NCI-H1092 treated with DMSO at 0.1 percent for 48 hours (cell line): ENCODE measurements at regions not wholly inside any gene's neighbourhood (a gene's known extent, or its start where the extent isn't known, plus 50 kb on each side); places are given as distances from the start of the nearest gene placed in this dataset.
A peak's percentile ranks its signal among the peaks of the same experiment; 100 is the strongest.

Source experiments
- DNase-seq: peaks from one replicate; lab custom pipeline; 2025; lab: John Stamatoyannopoulos, UW

DNA sequence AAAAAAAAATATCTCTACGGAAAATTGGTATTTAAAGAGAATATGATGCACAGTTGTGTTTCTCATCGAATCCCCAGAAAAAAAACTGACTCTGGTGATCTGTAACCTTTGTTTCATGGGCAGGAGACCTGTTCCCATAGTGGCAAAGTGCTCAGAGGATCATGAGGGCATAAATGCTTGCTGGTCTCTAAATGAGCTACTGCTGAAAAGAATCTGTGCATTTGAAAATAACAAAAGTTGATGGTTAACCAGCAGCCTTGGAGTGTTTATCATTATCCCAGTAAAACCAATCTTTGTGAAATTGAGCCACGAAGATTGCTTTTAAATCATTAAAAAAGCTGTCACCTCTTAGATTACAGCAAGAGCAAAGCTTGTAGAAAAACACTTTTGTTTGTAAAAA, 775.4 kb downstream of the MTRR start:
- DNase-seq = no peak

DNA sequence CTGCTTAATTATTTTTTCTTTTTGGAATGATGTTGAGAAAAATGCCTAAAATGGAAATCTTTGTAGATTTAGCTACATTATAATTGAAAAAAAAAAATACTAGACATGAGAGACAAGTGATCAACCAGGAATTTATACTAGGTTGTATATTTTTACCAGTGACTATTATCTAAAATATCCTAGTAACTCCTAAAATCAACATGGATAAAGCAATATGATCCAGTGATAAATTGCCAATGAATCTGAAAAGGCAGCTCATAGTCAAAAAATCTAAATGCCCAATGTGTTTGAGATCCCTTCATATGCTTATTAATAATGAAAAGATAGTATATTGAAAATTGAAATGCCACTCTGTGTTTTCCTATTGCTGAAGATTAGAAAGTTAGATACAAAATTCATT, 778.2 kb downstream of the MTRR start:
- DNase-seq = no peak

DNA sequence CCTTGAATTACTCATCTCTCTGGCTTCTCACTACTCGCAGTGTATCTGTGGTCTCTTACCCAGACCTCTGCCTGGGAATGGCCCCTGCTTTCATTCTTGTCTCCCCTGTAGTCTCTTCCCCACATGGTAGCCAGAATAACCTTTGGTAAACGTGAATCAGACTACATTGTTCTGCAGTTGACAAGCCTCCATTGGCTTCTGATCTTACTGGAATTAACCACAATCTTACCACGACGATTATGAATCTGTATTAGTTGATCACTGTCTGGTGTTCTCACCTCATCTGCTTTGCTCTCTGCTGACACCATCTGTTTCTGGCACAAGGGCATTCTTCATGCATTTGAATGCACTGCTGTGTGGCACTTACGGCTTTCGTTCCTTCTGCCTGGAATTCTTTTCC, 781.2 kb downstream of the MTRR start:
- no peak for DNase-seq

DNA sequence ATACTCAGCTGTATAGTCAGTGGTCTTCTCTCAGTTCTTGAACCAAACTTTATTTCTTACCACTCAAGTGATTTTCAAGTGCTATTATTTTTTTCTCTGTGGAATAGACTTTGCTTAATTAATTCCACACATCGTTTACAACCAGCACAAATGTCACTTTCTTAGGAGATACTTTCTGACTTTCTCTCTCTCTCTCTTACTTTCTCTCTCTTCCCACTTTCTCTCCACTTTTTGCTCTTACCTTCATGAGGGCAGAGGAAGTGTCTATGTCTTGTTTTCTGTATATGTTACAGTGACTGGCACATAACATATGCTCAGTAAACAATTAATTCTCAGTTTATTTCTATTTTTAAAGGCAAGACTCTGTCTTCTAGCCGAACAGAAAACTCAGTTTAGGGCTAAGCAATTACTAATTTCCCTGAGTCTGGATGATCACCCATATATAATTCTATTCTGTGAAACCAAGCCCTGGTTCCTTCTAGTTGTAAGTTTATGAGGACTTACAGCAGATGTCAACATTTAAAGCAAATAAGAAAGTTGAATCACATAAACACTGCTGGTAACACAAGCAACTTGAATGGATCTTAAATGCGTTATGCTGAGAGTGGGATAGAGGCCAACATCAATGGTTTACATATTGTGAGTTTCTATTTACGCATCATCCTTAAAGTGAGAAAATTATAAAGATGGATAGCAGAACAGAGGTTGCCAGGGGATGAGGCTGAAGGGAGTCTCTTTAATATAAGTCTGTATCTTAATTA, 791.4 kb downstream of the MTRR start:
- no peak for DNase-seq

DNA sequence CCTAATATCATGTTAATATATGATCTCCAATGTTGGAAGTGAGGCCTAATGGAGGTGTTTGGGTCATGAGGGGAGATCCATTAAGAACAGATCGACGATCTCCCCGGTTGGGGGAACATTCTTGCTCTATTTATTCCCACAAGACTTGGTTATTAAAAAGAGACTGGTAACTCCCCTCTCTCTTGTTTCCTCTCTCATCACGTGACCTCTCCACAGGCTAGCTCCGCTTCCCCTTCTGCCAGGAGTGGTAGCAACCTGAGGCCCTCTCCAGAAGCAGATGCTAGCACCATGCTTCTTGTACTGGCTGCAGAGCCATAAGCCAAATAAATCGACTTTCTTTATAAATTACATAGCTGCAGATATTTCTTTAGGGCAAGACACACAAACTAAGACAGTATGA, 794.4 kb downstream of the MTRR start:
- DNase-seq = no peak

DNA sequence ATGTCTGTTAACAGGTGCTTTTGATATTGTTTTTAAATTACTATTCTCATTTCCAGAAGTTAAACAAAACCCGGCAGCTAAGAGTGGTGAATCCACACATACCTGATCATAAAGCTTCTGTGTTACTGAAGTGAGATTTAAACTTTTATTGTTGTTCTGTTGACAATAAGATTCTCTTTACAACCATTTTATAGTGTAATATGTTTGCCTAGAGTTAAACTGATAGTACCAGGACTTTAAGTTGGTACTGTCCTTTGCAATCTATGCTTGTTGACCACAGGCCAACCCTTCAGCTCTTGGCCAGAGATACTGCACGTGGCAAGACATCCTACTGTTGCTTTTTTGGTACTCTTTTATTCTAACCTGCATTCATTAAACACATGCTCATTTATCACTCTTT, 806.2 kb downstream of the MTRR start:
- no peak for DNase-seq

DNA sequence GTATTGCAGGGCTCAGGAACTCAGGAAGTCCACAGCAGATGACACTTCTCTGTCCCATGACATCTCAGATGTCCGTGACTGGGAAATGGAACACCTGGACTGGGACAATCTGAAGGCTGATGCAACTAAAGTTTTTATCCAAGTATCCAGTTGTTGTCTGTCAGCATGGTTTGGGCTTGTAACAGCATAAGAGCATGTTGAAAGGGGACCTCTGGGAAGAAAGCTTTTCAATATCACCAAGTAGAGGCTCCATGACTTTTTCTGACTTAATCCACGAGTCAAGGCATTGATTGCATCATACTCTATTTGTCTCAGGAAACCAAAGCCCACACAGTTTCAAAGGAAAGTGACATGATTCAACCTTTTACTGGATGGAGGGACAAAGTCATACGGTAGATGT, 807.7 kb downstream of the MTRR start:
- DNase-seq = no peak

DNA sequence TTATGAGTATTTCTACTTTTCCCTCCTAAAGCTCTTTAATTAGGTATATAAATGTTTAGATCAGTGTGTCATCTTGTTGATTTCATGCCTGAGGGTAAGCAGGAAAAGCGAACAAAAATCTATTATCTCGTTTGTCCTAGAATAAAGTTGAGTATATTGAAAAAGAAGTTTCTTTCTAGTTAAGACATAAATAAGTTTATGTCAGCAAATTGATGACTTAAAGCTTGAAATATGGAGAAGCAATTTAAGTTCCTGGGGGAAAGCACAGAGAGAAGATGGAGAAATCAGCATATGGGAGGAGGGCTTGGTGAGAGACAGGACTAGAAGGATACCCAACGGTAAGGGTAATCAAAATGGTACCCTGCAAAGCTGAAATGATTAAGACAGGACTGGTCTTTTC, 813.4 kb downstream of the MTRR start:
- DNase-seq = no peak

DNA sequence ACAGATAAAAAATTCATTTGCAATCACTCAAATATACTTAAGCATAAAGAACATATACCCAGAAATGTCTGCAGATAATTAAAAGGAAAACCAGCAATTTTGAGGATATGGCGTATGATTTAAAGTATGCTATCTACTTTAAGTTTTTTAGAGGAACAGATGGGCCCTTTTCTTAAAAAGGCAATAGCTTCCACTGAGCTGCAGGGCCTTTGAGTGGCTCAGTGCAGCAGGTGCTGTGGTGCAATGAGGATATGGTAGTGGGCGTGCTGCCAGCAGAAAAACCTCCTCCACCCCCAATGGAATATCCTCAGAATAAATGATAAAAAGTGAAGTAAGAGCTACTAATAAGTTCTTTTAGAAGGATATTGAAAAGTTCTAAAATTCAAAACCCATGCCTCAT, 814.5 kb downstream of the MTRR start:
- DNase-seq = peak; percentile 71

DNA sequence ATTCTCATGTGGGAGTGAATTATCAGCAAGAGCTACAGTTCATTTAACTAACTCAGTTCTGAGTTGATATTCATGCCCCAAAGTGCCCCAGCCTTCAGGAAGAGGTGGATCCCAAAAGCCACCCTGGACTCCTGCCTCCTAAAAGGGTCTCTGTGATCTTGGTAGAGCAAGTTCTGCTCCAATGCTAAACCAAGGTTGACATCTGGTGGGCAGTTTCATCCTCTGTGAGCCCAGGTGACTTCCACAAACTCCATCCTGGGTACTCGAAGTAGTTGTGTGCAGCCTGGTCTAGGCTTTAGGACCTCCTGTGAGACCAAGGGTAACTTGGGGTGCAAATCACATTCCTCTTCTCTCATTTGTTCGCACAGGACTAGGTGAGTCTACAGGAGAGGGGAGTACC, 816.8 kb downstream of the MTRR start:
- DNase-seq = peak; percentile 59

DNA sequence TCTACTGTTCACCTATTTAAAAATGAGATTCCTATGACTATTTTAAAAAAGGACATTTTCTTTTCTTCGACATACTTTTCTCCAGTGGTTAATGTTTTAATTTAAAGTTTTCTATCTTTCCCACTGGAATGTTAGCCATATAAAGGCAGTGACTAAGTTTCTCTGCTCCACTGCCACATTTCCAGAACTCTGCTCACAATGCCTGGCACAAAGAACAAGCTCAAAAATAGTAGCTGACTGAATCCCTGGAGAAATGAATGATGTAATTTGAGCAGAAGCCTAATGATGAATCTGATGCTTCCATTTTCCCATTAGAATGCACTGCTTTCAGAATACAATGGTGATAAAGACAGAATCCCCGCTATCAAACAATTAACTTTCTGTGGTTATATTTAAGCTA, 817.8 kb downstream of the MTRR start:
- DNase-seq = no peak

DNA sequence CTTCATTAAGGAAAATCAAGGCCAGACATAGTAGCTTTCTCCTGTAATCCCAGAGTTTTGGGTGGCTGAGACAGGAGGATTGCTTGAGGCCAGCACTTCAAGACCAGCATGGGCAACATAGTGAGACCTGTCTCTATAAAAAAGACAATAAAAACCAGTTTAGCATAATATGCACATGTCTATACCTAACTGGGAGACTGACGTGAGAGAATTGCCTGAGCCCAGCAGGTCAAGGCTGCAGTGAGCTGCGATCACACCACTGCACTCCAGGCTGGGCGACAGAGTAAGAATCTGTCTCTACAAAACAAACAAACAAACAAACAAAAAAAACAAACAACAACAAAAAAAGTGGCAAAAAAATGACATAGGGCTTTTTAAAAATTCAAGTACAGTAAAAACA, 820.8 kb downstream of the MTRR start:
- no peak for DNase-seq

DNA sequence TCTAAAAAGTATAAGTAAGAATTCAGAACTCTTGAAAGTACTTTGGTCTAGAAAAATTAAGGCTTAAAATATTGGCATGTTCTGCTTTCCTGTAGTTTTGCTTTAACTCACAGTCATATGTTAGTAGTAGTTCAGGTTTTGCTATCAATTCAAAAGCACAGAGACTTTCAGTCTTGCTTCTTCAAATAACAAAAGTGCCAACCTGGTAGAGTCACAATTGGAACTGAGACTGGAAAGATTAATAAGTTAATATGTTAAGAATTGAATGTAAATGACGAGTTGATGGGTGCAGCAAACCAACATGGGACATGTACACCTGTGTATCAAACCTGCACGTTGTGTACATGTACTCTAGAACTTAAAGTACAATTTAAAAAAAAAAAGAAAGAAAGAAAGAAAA, 822.3 kb downstream of the MTRR start:
- DNase-seq = no peak

DNA sequence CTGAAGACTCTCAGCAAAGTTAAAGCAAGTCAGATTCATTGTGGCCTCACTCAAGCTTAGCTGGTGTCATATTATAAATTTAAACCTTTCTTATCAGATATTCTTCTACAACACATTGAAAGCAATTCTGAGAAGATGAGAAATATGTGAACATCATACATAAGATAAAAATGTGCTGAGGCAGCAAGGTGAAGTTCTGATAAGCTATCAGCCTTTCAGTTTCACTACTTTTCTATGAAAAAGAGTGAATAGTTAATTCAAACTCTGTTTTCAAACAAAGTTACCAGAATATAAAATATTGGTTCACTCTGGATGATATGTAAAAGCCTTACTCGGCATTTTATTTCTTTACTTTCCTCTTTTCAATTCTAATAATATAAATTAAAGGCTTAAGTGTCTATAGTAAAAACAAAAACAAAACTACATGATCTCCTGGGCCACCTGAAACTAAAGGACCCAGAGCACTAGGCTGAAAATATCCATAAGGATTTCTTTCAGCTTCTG, 824.4 kb downstream of the MTRR start:
- no peak for DNase-seq

DNA sequence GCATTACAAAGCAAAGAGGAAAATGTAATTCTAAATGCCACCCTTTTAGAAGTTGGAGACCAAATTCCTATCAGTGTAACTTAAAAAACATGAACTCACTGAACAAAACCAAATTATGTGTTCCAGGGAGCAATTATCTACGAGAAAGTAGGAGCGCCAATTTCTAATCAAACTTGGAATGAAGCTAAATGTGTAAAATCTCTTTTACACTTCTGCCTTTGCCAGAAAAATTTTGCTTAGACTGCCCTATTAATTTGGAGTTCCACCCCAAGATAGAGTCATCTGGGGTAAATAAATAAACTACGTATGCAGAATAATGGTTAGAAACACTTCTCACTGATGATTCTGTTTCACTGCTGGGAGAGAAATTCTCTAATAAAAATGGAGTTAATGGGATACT, 825.6 kb downstream of the MTRR start:
- DNase-seq = no peak

DNA sequence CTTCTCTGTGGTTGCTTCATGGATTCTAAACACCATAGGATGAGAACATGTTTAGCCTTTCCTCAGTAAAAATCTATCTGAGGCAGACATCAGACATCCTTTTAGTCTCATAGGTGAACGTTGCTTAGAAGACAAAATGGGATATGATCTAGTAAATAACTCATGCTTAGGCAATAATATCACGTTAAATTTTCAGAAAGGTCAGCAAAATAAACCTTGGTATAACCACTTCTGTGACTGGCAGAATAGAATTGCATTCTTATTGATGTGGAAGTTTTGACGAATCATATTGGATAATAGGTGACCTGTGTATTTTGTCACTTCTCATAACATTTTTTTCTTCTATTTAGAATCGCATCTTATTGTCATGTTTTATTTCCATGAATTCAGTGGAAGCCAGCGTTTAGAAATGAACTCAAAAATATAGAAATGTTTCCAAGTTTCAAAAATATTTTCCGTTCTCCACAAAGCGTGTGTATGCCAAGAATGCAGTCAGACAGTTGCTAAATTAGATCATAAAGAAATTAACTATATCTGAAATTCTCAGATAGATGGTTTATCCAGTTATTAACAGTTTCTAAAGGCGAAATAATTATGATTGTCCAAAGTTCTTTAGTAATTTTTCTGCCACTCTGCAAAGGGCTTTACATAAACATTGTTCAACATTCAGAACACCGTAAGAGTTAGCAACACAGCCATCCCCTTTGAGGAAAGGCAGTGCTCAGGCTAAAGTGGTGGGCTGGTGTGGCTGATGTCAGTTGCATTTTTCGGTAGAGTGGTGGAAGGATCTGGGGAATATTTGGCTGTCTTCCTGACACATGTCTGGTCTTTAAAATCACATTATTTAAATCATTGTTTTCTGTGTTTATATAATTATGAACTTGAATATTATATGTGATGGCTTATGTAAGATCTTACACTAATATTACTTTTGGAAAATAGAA, 827.2 kb downstream of the MTRR start:
- DNase-seq = no peak

DNA sequence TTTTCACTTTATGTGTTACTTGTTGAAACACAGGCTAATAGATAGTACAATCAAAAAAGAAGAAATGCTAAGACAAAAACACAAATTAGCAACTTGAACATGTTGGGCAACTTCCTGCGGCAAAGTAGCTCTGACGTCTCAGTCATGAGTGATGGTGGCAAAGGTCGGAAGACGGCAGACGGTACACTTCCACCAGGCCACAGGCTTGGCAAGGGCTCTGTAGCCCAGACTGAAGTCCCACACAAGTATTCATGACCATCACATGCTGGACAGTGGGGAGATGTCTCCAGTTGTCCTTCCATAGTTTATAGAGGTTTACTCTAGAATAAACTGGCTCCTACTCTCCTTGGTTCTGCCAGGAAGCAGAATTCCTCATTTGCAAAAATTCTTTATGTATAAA, 831.3 kb downstream of the MTRR start:
- DNase-seq = no peak

DNA sequence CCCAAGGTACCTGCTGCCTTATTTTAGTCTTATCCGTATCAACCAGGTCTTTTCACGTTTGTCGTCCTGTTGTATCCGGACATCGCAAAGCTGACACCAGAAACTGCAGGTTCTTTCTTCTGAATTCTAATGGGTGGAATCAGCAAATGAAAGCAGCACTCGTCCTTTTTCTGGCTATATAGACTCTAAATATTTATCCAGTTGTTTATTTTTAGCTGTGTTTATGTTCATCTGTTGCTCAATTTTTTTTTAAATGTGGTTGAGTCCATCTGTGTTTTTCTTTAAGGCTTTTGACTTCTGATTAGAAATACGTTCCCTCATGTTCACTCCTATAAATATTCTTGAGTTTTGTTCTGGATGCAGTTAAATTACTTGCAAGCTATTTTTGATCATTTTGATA, 831.7 kb downstream of the MTRR start:
- no peak for DNase-seq

DNA sequence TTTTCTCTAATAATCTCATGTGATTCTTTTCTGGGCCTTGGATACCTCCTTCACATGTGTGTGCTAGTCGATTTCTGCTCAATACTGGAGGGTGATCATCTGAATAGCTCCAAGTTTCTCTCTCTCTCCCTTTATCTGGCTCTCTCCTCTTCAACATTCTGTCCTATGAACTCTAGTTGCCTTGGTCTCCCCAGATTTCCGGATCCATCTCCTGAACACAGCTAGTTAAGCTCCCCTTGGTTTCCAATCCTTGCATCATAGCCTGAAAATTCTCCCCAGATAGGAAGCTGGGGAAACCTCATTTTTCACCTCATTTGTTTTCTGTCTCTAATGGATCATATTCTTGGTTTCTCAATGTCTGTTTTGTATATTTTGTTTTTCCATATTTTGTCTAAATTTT, 832.3 kb downstream of the MTRR start:
- DNase-seq = no peak

DNA sequence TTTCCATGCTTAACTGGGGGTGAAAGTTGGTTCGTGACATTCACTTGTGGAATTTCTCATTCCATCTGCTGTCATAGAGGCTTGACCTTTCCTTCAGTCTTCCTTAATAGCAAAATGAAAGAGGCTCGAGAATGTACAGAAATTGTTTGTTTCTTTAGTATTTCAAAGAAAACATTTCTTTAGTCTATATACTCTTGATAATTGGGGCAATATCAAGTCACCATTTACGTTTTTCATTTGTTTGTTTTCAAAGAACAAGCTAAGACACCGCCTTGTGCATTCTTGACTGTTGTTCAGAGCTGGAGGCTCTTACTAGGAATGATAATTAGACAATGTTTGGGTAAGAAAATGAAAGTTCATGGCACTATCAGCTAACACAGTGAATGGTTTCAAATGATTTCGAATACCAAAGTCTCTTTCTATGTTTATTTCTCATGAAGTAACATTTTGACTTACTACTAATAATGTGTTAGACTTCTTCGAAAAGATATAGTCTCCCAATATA, 835.4 kb downstream of the SEMA5A start:
- DNase-seq = no peak

DNA sequence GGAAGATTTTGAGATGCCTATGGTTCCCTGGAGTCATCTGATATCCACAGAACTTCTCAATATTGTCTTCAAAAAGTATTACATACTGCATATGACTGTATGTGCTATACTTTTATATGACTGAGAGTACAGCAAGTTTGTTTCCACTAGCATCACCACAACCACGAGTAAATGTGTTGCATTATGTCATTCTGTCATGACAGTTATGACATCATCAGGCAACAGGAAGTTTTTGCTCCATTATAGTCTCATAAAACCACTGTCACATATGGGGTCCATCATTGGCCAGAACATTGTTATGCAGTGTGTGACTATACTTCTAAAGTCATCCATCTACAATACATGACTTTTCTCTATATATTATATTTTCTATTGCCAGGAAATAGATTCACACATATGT, 831.7 kb downstream of the SEMA5A start:
- DNase-seq = no peak

DNA sequence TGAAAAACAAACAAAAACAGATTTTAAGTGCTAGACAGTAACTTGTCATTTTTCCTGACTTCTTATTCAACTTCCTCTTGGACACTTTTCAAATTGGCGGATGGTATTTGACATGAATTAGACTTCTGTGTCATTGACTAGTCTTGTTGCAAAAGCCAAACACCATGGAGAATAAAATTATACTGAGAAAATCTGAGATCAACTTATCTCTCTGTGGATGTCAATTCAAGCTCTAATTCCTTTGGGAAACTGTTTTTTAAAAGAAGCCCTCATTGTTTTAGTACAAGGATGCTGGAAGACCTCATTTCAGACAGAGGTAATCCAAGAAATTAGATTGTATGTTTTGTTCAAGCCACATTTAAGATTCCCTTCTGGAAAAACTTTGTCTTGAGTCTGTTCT, 831.0 kb downstream of the SEMA5A start:
- no peak for DNase-seq

DNA sequence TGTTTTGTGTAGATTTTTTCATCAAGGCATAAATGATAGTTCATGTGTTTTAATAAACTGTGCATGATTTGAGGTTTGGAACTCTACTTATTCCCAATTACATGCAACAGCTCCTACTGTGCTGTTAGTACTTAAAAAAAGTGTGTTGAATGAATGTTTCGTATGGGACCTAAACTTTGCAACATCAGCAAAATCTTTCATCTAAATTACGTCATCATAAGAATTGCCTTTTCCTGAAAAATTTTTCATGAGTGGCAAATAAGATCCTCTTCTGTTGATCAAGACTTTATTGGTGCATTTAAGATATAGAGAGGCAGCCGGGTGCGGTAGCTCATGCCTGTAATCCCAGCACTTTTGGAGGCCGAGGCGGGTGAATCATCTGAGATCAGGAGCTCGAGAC, 826.1 kb downstream of the SEMA5A start:
- no peak for DNase-seq
